ENCODE measurements at regions not wholly inside any gene's neighbourhood (a gene's known extent, or its start where the extent isn't known, plus 50 kb on each side); places are given as distances from the start of the nearest gene placed in this dataset.

- ATAC-seq (ENCODE audit: low read depth) (no peak), DNase-seq (ENCODE audit: low spot score) (no peak)
- TF ChIP-seq CTCF (IDR thresholded peaks at IDR 0.05; ENCODE audit: poor library complexity, severe bottlenecking) = no peak
- Histone ChIP-seq H3K4me1 (ENCODE audit: insufficient read depth, poor library complexity, severe bottlenecking) (no peaks in the 10 kb centered on the region), H3K27ac (ENCODE audit: poor library complexity, severe bottlenecking) (no peak overlapping the region), H3K27me3 (ENCODE audit: insufficient read depth, poor library complexity, severe bottlenecking) (no peaks in the 10 kb centered on the region), H3K4me3 (ENCODE audit: severe bottlenecking) (no peak overlapping the region), H3K9me3 (ENCODE audit: severe bottlenecking) (no peaks in the 10 kb centered on the region), H3K36me3 (ENCODE audit: low read depth) (no peaks in the 10 kb centered on the region)
These were observed 88.8 kb upstream of the GJB6 start for GRCh38 chr13:20320885-20321284.

GRCh38 chr13:20313896-20314295 lies 81.8 kb upstream of the GJB6 start:
- no peaks in the 10 kb centered on the region for H3K9me3 ChIP-seq (ENCODE audit: severe bottlenecking)
- no peak for TF ChIP-seq CTCF (IDR thresholded peaks at IDR 0.05; ENCODE audit: poor library complexity, severe bottlenecking)
- no peaks in the 10 kb centered on the region for H3K4me1 ChIP-seq (ENCODE audit: insufficient read depth, poor library complexity, severe bottlenecking)
- no peaks in the 10 kb centered on the region for H3K27me3 ChIP-seq (ENCODE audit: insufficient read depth, poor library complexity, severe bottlenecking)
- no peak overlapping the region for H3K4me3 ChIP-seq (ENCODE audit: severe bottlenecking)
- no peaks in the 10 kb centered on the region for H3K36me3 ChIP-seq (ENCODE audit: low read depth)
- DNase-seq (ENCODE audit: low spot score) (no peak), ATAC-seq (ENCODE audit: low read depth) (no peak)
- no peak overlapping the region for H3K27ac ChIP-seq (ENCODE audit: poor library complexity, severe bottlenecking)

GRCh38 chr13:20312292-20312691 lies 80.2 kb upstream of the GJB6 start:
- no peak for ATAC-seq (ENCODE audit: low read depth)
- no peaks in the 10 kb centered on the region for H3K27me3 ChIP-seq (ENCODE audit: insufficient read depth, poor library complexity, severe bottlenecking)

GRCh38 chr13:20311596-20311995 lies 79.5 kb upstream of the GJB6 start:
- no peak for DNase-seq (ENCODE audit: low spot score)
- no peak for ATAC-seq (ENCODE audit: low read depth)
- Histone ChIP-seq H3K27me3 (ENCODE audit: insufficient read depth, poor library complexity, severe bottlenecking) (no peaks in the 10 kb centered on the region), H3K4me3 (ENCODE audit: severe bottlenecking) (no peak overlapping the region), H3K36me3 (ENCODE audit: low read depth) (no peaks in the 10 kb centered on the region), H3K4me1 (ENCODE audit: insufficient read depth, poor library complexity, severe bottlenecking) (no peaks in the 10 kb centered on the region), H3K9me3 (ENCODE audit: severe bottlenecking) (peaks cover 6% of the 10 kb centered on the region), H3K27ac (ENCODE audit: poor library complexity, severe bottlenecking) (no peak overlapping the region)
- TF ChIP-seq CTCF (IDR thresholded peaks at IDR 0.05; ENCODE audit: poor library complexity, severe bottlenecking) = no peak

More at GRCh38 chr13:20312292-20312691, 80.2 kb upstream of the GJB6 start:
- TF ChIP-seq CTCF (IDR thresholded peaks at IDR 0.05; ENCODE audit: poor library complexity, severe bottlenecking) = no peak
- DNase-seq (ENCODE audit: low spot score) = no peak
- Histone ChIP-seq H3K9me3 (ENCODE audit: severe bottlenecking) (peaks cover 6% of the 10 kb centered on the region), H3K36me3 (ENCODE audit: low read depth) (no peaks in the 10 kb centered on the region), H3K27ac (ENCODE audit: poor library complexity, severe bottlenecking) (no peak overlapping the region), H3K4me3 (ENCODE audit: severe bottlenecking) (no peak overlapping the region), H3K4me1 (ENCODE audit: insufficient read depth, poor library complexity, severe bottlenecking) (no peaks in the 10 kb centered on the region)

GRCh38 chr13:20311022-20311421 lies 78.9 kb upstream of the GJB6 start:
- no peaks in the 10 kb centered on the region for H3K27me3 ChIP-seq (ENCODE audit: insufficient read depth, poor library complexity, severe bottlenecking)
- TF ChIP-seq CTCF (IDR thresholded peaks at IDR 0.05; ENCODE audit: poor library complexity, severe bottlenecking) = no peak
- no peak overlapping the region for H3K4me3 ChIP-seq (ENCODE audit: severe bottlenecking)
- ATAC-seq (ENCODE audit: low read depth) (no peak), DNase-seq (ENCODE audit: low spot score) (no peak)
- H3K9me3 ChIP-seq (ENCODE audit: severe bottlenecking) = peaks cover 6% of the 10 kb centered on the region
- H3K4me1 ChIP-seq (ENCODE audit: insufficient read depth, poor library complexity, severe bottlenecking) = no peaks in the 10 kb centered on the region
- H3K27ac ChIP-seq (ENCODE audit: poor library complexity, severe bottlenecking) = no peak overlapping the region
- H3K36me3 ChIP-seq (ENCODE audit: low read depth) = no peaks in the 10 kb centered on the region

All from RWPE2 (cell line).